Right lobe of liver (tissue), 4 donors: ENCODE measurements at regions not wholly inside any gene's neighbourhood (a gene's known extent, or its start where the extent isn't known, plus 50 kb on each side); places are given as distances from the start of the nearest gene placed in this dataset.

Experiments used
- POLR2A ChIP-seq: fragments of 450-650 bp; IDR thresholded peaks from one replicate; pipeline ENCODE4 v1.6.1; 2017; ENCODE audit warnings: antibody characterized with exemption, mild to moderate bottlenecking
- TF ChIP-seq, protein P1 (sequence below), 4 donors: fragments of 200-600 bp in 3 of 4; fragments of 450-650 bp in 1 of 4; IDR thresholded peaks; one replicate each; pipeline versions ENCODE4 v1.5.1 to v1.8.0; 2016 to 2022; ENCODE audit warnings: antibody characterized with exemption in 4 of 4, mild to moderate bottlenecking in 2 of 4
- donor health status: DM: no; HTN: no; CAD: no.
- donor health status: DM: no; HTN: no; CAD: no.
- donor health status: DM: no; HTN: yes; CAD: no.

DNA sequence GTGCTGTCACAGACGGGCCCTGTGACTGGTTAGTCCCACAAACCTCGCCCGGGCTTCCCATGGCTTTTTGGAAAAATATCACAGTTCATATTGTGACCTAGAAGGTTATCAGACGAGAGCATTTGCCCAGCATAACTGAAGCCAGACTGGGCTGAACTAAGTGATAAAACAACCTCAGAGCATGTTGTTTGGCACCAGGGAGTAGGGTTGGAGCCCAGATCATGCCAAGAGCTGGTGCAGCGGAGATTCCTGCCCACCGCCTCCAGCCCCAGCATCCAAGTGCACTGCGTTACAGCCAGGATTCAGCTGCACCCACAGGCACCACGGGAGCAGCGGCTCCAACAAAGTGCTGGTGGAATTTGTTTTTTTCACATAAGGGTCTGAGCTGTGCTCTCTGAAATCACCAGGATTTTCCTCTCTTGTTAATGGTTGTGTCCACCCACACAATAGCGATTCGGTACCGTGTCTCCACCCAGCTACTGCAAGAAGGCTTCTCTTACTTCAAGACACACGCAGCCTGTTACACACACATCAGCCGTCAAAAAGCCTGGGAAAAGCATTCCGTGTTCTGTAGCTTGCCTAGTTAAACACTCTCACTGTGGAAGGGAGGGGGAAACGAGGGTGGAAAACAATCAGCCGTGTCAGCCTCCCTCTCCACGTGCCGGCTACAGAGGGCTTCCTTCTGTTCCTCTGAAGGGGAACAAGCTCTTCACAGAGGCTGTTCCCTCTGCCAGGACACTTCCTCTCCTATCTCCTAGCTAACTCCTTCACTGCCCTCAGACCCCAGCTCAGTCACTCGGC lies 273.8 kb downstream of the C16orf95 start:
- TF ChIP-seq, protein P1, sequence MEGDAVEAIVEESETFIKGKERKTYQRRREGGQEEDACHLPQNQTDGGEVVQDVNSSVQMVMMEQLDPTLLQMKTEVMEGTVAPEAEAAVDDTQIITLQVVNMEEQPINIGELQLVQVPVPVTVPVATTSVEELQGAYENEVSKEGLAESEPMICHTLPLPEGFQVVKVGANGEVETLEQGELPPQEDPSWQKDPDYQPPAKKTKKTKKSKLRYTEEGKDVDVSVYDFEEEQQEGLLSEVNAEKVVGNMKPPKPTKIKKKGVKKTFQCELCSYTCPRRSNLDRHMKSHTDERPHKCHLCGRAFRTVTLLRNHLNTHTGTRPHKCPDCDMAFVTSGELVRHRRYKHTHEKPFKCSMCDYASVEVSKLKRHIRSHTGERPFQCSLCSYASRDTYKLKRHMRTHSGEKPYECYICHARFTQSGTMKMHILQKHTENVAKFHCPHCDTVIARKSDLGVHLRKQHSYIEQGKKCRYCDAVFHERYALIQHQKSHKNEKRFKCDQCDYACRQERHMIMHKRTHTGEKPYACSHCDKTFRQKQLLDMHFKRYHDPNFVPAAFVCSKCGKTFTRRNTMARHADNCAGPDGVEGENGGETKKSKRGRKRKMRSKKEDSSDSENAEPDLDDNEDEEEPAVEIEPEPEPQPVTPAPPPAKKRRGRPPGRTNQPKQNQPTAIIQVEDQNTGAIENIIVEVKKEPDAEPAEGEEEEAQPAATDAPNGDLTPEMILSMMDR (IDR thresholded peaks at IDR 0.05), result no peak
- TF ChIP-seq POLR2A, result no peak
